Testis (tissue), 2 donors: ENCODE measurements at regions not wholly inside any gene's neighbourhood (a gene's known extent, or its start where the extent isn't known, plus 50 kb on each side); places are given as distances from the start of the nearest gene placed in this dataset.

ENCODE experiments used
- DNase-seq: peaks from one replicate; pipeline ENCODE4 v3.0.0-alpha.2; 2019
- H3K27ac ChIP-seq, 2 donors: fragments of 200-600 bp; sonication (generic); one replicate each; pipeline ENCODE4 v1.5.1; 2019
- H3K27me3 ChIP-seq: fragments of 200-600 bp; sonication (generic); one replicate; pipeline ENCODE4 v1.5.1; 2019
- H3K36me3 ChIP-seq: fragments of 200-600 bp; sonication (generic); one replicate; pipeline ENCODE4 v1.5.1; 2017; ENCODE audit warnings: low read depth; ENCODE audit errors: missing control alignments
- H3K4me1 ChIP-seq: fragments of 200-600 bp; sonication (generic); one replicate; pipeline ENCODE4 v1.5.1; 2019
- H3K4me3 ChIP-seq, 2 donors: fragments of 200-600 bp; sonication (generic); one replicate each; pipeline ENCODE4 v1.5.1; 2017 to 2019
- H3K9me3 ChIP-seq: fragments of 200-600 bp; sonication (generic); one replicate; pipeline ENCODE4 v1.5.1; 2017
- CTCF ChIP-seq, 3 experiments: fragments of 450-650 bp in 2 of 3; fragments of 200-600 bp in 1 of 3; sonication (generic) in 1 of 3; IDR thresholded peaks; one replicate each; pipeline ENCODE4 v1.5.1; 2016 to 2019; ENCODE audit warnings: antibody characterized with exemption in 3 of 3, mild to moderate bottlenecking in 2 of 3, moderate library complexity in 1 of 3
- POLR2A ChIP-seq: fragments of 450-650 bp; IDR thresholded peaks from one replicate; pipeline ENCODE4 v1.6.1; 2017; ENCODE audit warnings: antibody characterized with exemption, mild to moderate bottlenecking, moderate library complexity
- WGBS, 2 donors: methylation state at CpG; one replicate each; pipeline ENCODE4 v1.1.5; 2018; 5-methylcytosine and 5-hydroxymethylcytosine counted together
- intact Hi-C: fragments of 100-400 bp; cut with DNase I; formaldehyde crosslinking; loops from one replicate; pipeline ENCODE4 v1.15.1; 2023; ENCODE audit warnings: low total_unique reads

- intact Hi-C loops = no loop called here
- DNase-seq = no peak
- no peaks in the 10 kb centered on the region for H3K4me1 ChIP-seq
- H3K9me3 ChIP-seq = no peaks in the 10 kb centered on the region
- 78 to 82% methylated on average over 10 of the region's 10 CpGs for WGBS, 2 donors
- no peak overlapping the region for H3K4me3 ChIP-seq
- H3K27ac ChIP-seq = no peak overlapping the region
- H3K27me3 ChIP-seq = no peaks in the 10 kb centered on the region
- TF ChIP-seq CTCF (IDR thresholded peaks at IDR 0.05) (no peak), POLR2A (no peak)
- H3K36me3 ChIP-seq = no peaks in the 10 kb centered on the region
Measured at GRCh38 chr6:138560130-138560860, 61.0 kb upstream of the NHSL1 start.

GRCh38 chr6:138562691-138563090 lies 63.4 kb upstream of the NHSL1 start:
- no peaks in the 10 kb centered on the region for H3K4me1 ChIP-seq
- H3K36me3 ChIP-seq = no peaks in the 10 kb centered on the region
- DNase-seq = no peak
- TF ChIP-seq CTCF (IDR thresholded peaks at IDR 0.05) (no peak), POLR2A (no peak)
- no peak overlapping the region for H3K4me3 ChIP-seq
- H3K9me3 ChIP-seq = no peaks in the 10 kb centered on the region
- intact Hi-C loops = no loop called here
- 95 to 96% methylated on average over 8 of the region's 8 CpGs for WGBS, 2 donors
- no peaks in the 10 kb centered on the region for H3K27me3 ChIP-seq
- H3K27ac ChIP-seq = no peak overlapping the region

- Histone ChIP-seq H3K4me1 (no peaks in the 10 kb centered on the region), H3K27me3 (no peaks in the 10 kb centered on the region), H3K27ac (no peak overlapping the region), H3K36me3 (no peaks in the 10 kb centered on the region), H3K4me3 (no peak overlapping the region), H3K9me3 (no peaks in the 10 kb centered on the region)
- TF ChIP-seq CTCF (IDR thresholded peaks at IDR 0.05) = no peak
- TF ChIP-seq POLR2A = no peak
- DNase-seq = no peak
- WGBS, 2 donors = 91 to 92% methylated on average over 6 of the region's 6 CpGs
- intact Hi-C loops = no loop called here
Measured at GRCh38 chr6:138563231-138563630, 63.9 kb upstream of the NHSL1 start.

- Histone ChIP-seq H3K4me3 (no peak overlapping the region), H3K36me3 (no peaks in the 10 kb centered on the region), H3K27ac (no peak overlapping the region), H3K9me3 (no peaks in the 10 kb centered on the region), H3K27me3 (no peaks in the 10 kb centered on the region), H3K4me1 (no peaks in the 10 kb centered on the region)
- TF ChIP-seq CTCF (IDR thresholded peaks at IDR 0.05) = no peak
- no peak for TF ChIP-seq POLR2A
- DNase-seq = no peak
- WGBS, 2 donors = 71 to 76% methylated on average over 3 of the region's 3 CpGs
- intact Hi-C loops = no loop called here
Measured at GRCh38 chr6:138563650-138564049, 64.4 kb upstream of the NHSL1 start.

GRCh38 chr6:138564170-138564721 lies 65.0 kb upstream of the NHSL1 start:
- no peak overlapping the region for H3K4me3 ChIP-seq
- 89 to 94% methylated on average over 5 of the region's 5 CpGs for WGBS, 2 donors

More at GRCh38 chr6:138564170-138564721, 65.0 kb upstream of the NHSL1 start:
- no peaks in the 10 kb centered on the region for H3K4me1 ChIP-seq
- intact Hi-C loops = no loop called here
- no peaks in the 10 kb centered on the region for H3K27me3 ChIP-seq
- TF ChIP-seq CTCF (IDR thresholded peaks at IDR 0.05) = no peak
- TF ChIP-seq POLR2A = no peak
- H3K36me3 ChIP-seq = no peaks in the 10 kb centered on the region
- no peaks in the 10 kb centered on the region for H3K9me3 ChIP-seq
- no peak for DNase-seq
- H3K27ac ChIP-seq = no peak overlapping the region
